22Rv1 (cell line): ENCODE measurements at regions not wholly inside any gene's neighbourhood (a gene's known extent, or its start where the extent isn't known, plus 50 kb on each side); places are given as distances from the start of the nearest gene placed in this dataset.

Experiments
- CTCF ChIP-seq: fragments of 450-650 bp; IDR thresholded peaks from 2 replicates; pipeline ENCODE4 v1.5.1; 2017; ENCODE audit warnings: mild to moderate bottlenecking
- ZFX ChIP-seq: fragments of 450-650 bp; IDR thresholded peaks from 2 replicates; pipeline ENCODE4 v1.6.1; 2017; ENCODE audit warnings: antibody characterized with exemption, borderline replicate concordance

DNA sequence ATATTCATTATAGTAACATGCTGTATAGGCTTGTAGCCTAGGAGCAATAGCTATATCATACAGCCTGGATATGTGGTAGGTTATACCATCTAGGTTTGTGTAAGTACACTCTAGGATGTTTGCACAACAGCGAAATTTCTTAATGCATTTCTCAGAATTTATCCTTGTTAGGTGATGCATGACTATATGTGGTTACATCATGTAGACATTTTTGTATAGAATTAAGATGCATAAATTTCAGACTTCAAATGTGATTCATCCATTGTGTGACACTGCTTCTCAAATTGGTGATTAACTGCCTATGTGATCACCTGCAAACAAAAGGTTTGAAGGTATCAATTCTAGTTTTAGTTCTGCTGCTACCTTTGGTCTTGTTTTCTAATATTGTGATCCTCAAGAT lies 1787.0 kb upstream of the PIK3C3 start:
- TF ChIP-seq CTCF (no peak), ZFX (no peak)
